CD4-positive, alpha-beta T cell treated with Interleukin-6 for 4 hours (primary cell): ENCODE measurements at regions not wholly inside any gene's neighbourhood (a gene's known extent, or its start where the extent isn't known, plus 50 kb on each side); places are given as distances from the start of the nearest gene placed in this dataset.

Experiments used
- DNase-seq: peaks from one replicate; pipeline ENCODE4 v3.0.0-alpha.2; 2020; ENCODE audit warnings: mixed read lengths

GRCh38 chr1:5595531-5596170, 396.6 kb downstream of the NPHP4 start:
- DNase-seq: no peak

GRCh38 chr1:5594056-5594956, 397.9 kb downstream of the NPHP4 start:
- no peak for DNase-seq

DNA sequence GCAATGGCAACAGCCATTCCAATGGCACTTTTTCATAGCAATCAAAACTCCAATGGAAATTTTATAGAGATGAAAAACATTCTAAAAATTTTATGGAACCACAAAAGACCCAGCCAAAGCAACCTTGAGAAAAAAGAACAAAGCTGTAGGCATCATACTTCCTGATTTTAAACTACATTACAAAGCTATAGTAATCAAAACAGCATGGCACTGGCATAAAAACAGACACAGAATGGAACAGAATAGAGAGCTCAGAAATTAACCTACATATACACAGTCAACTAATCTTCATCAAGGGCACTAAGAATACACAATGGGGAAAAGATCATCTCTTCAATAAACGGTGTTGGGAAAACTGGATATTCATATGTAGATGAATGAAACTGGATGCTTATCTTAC, 401.5 kb downstream of the NPHP4 start:
- no peak for DNase-seq

GRCh38 chr1:5586629-5587028, 405.6 kb downstream of the NPHP4 start:
- DNase-seq: no peak

GRCh38 chr1:5585256-5585655, 407.0 kb downstream of the NPHP4 start:
- DNase-seq: no peak

- DNase-seq: no peak
Observed at GRCh38 chr1:5580926-5581325, 411.3 kb downstream of the NPHP4 start.

DNA sequence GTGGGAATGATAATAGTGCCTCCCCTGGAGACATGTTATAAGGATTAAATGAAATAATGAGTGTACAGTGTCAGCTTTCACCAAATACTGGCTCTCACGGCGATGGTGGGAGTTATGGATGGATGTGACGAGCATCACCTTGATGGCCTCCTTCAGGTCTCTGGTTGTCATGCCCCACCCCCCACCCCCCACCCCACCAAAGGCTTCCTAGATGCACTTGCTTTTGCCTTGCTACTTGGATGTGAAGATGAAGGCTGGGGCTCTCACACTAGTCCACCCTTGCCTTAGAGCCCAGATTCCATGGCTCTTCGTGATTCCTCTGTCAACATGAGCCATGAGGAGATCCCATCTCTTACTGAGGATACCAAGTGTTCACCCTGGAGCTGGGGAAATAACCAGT, 412.3 kb downstream of the NPHP4 start:
- DNase-seq: no peak

DNA sequence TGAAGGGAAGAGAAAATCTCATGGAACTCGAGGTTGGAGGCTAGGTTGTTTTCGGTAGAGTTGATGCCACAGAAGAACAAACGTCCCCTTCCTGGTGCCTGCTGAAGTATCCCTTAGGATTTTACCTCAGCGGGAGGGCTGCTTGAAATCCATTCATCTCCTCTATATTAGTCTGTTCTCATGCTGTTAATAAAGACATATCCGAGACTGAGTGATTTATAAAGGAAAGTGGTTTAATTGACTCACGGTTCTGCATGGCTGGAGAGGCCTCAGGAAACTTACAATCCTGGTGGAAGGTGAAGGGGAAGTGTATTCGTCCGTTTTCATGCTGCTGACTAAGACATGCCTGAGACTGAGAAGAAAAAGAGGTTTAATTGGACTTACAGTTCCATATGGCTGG, 413.5 kb downstream of the NPHP4 start:
- no peak for DNase-seq

- no peak for DNase-seq
Observed at GRCh38 chr1:5577255-5578040, 414.8 kb downstream of the NPHP4 start.

GRCh38 chr1:5576673-5577065, 415.6 kb downstream of the NPHP4 start:
- no peak for DNase-seq

GRCh38 chr1:5576011-5576672, 416.1 kb downstream of the NPHP4 start:
- no peak for DNase-seq

GRCh38 chr1:5575396-5575940, 416.8 kb downstream of the NPHP4 start:
- no peak for DNase-seq

- DNase-seq: no peak
Observed at GRCh38 chr1:5574641-5575040, 417.6 kb downstream of the NPHP4 start.

- no peak for DNase-seq
Observed at GRCh38 chr1:5572794-5573193, 419.4 kb downstream of the NPHP4 start.

DNA sequence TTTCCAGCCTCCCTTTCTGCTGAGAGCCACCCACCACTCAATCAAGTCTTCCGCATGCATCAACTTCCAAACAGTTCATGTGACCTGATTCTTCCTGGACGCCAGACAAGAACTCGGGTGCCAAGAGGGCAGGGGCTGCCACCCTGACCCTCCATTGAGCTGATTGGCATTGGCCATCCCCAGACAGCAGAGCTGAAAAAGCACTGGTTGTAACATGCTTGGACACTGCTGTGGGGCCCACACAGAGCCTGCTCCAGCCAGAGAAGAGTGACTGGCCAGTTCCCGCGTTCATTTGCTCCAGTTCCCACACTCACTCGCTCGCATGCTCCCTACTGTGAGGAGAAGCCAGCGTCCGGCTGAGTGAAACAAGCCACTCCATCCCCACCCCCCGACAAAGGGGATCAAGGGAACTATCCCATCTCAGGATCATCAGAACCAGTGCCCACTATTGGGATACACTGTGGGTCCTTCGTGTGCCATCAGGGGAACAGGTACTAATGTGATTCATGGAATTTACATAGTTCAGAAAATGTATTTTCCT, 420.3 kb downstream of the NPHP4 start:
- no peak for DNase-seq

DNA sequence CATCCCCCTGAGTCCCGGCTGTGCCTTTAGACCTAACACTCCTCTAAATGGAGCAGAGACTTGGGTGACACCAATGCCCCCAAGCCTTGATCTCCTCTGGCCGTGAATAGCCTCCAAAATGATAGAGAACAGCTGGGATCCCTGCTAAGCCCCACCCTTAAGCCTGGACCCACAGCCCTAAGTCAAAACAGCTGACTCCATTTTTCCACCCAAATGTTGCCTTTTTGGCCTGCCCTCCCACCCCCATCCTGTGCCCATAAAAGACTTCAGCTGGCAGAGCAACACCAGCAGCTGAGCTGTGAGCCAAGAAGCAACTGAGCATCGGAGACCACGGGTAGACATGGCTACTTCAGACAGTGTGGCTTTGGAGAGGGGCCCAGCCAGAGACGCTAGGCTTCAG, 420.8 kb downstream of the NPHP4 start:
- DNase-seq: no peak

GRCh38 chr1:5570931-5571330, 421.3 kb downstream of the NPHP4 start:
- DNase-seq: no peak

GRCh38 chr1:5568321-5568720, 423.9 kb downstream of the NPHP4 start:
- no peak for DNase-seq

DNA sequence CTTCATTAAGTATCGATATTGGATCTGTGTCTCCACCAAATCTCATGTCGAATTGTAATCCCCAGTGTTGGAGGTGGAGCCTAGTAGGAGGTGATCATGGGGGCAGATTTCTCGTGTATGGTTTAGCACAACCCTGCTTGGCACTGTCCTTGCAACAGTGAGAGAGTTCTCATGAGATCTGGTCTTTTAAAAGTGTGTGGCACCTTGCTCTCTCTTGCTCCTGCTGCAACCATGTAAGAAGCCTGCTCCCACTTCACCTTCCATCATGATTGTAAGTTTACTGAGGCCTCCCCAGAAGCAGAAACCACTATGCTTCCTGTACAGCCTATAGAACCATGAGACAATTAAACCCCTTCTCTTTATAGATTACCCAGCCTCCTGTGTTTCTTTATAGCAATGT, 424.4 kb downstream of the NPHP4 start:
- DNase-seq: no peak

- no peak for DNase-seq
Observed at GRCh38 chr1:5566924-5567323, 425.3 kb downstream of the NPHP4 start.

- DNase-seq: no peak
Observed at GRCh38 chr1:5565281-5566125, 426.7 kb downstream of the NPHP4 start.
